ENCODE measurements at regions not wholly inside any gene's neighbourhood (a gene's known extent, or its start where the extent isn't known, plus 50 kb on each side); places are given as distances from the start of the nearest gene placed in this dataset.

DNA sequence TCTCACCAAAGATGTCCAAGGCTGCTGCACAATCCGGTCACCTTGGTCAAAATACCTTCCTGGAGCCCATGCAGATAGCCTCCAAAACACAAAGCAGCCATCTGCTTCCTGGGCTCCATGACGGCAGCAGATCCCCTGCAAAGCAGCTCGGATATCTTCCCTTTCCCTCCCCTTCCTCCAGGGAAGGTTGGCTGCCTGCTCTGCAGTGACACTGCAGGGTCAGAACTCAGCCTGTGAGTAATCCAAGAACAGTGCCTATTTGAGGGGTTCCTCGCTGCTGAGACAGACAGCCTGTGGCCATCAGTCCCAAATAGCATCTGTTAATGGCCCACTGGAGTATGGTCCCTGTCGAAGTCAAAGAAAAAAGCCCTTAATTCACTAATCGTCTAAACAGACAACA lies 270.8 kb downstream of the PREX1 start (continued):
- TF ChIP-seq SUZ12 (IDR thresholded peaks at IDR 0.05; ENCODE audit: unreplicated experiment) (no peak), SUPT20H (IDR thresholded peaks at IDR 0.05; ENCODE audit: borderline replicate concordance, control insufficient read depth, low read depth, low read length) (no peak), JUND (IDR thresholded peaks at IDR 0.05; ENCODE audit: low read depth, low read length) (no peak), NRF1 (conservative IDR thresholded peaks at IDR 0.05; ENCODE audit: low read depth, low read length) (no peak), RFX5 (IDR thresholded peaks at IDR 0.05; ENCODE audit: low read depth, low read length) (no peak), RB1 (IDR thresholded peaks at IDR 0.05; ENCODE audit: borderline replicate concordance) (no peak), E4F1 (IDR thresholded peaks at IDR 0.05; ENCODE audit: borderline replicate concordance, partially characterized antibody) (no peak), CHD2 (IDR thresholded peaks at IDR 0.05; ENCODE audit: borderline replicate concordance, low read depth, low read length) (no peak)
- TF ChIP-seq, protein P1, sequence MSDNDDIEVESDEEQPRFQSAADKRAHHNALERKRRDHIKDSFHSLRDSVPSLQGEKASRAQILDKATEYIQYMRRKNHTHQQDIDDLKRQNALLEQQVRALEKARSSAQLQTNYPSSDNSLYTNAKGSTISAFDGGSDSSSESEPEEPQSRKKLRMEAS (IDR thresholded peaks at IDR 0.05; ENCODE audit: low read depth, low read length): no peak

DNA sequence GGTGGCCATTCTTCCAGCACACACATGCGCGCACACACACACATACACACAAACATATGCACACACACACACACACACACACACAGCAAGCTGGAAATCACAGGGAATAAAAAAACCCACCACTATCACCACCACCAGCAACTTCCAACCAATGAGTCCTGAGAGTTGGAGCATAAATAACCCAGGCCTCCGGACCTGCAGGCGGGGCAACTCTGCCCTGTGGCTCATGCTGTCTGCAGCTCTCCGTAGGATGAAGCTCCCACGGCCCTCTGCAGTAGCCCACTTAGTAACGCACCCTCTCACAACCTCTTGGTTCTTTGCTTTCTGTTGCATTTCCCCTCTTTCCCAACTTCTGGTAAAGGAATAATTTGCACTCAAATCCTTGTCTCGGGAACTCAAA lies 275.2 kb downstream of the PREX1 start:
- Histone ChIP-seq H4K20me1 (ENCODE audit: control insufficient read depth, insufficient read depth) (no peaks in the 10 kb centered on the region), H3K9me3 (replicated peaks; ENCODE audit: control insufficient read depth, insufficient read depth, low read length) (no peaks in the 10 kb centered on the region), H3K36me3 (ENCODE audit: control insufficient read depth in 2 of 2, insufficient read depth in 2 of 2, low read length in 1 of 2) (no peaks in the 10 kb centered on the region), H3K79me2 (ENCODE audit: control insufficient read depth, insufficient read depth, low read length) (no peaks in the 10 kb centered on the region), H2AFZ (ENCODE audit: control insufficient read depth, low read depth, low read length) (no peak overlapping the region), H3K4me2 (ENCODE audit: control insufficient read depth, insufficient read depth) (no peak overlapping the region), H3K27me3 (replicated peaks in 1 of 2; ENCODE audit: control insufficient read depth in 2 of 2, insufficient read depth in 2 of 2, low read length in 1 of 2) (peaks cover 1 to 3% of the 10 kb centered on the region in 2 experiments; a peak in 3 of 4 replicates), H3K9ac (ENCODE audit: control insufficient read depth, insufficient read depth, low read length) (no peak overlapping the region), H3K4me3 (no peak overlapping the region), H3K27ac (ENCODE audit: control insufficient read depth, insufficient read depth) (no peak overlapping the region), H3K4me1 (ENCODE audit: control insufficient read depth, insufficient read depth, low read length) (no peaks in the 10 kb centered on the region)
- SMC1A ChIA-PET (ENCODE audit: uncharacterized antibody, unreplicated experiment): interaction anchor here (1.0 kb wide), 1 partner anchor 68 kb away, joined by 3 read pairs; no protein-coding TSS in a partner anchor
- FAIRE-seq (no peak), ATAC-seq (no peak), DNase-seq (ENCODE audit: low read depth, low spot score) (no peak)
- no TSS peak for BruUV-seq (replicated peaks)
- POLR2A ChIA-PET: no interaction called here
- CTCF ChIA-PET: no interaction called here
- intact Hi-C loops (cut with micrococcal nuclease; ENCODE audit: unreplicated experiment): no loop called here
- WGBS (ENCODE audit: insufficient coverage, insufficient replicate concordance, low lambda C conversion rate, missing lambda C conversion rate): 46% methylated on average over 8 of the region's 8 CpGs
- RAD21 ChIA-PET (ENCODE audit: unreplicated experiment): interaction anchor here (1.7 kb wide), 1 partner anchor 68 kb away, joined by 6 read pairs; no protein-coding TSS in a partner anchor
- in situ Hi-C loops (cut with MboI): no loop called here
- no peak for TF ChIP-seq RELB (IDR thresholded peaks at IDR 0.05; ENCODE audit: low read depth)
- TF ChIP-seq SMAD5 (IDR thresholded peaks at IDR 0.05; ENCODE audit: low read depth): no peak
- TF ChIP-seq EZH2 (IDR thresholded peaks at IDR 0.05; ENCODE audit: borderline replicate concordance, control insufficient read depth, low read depth, low read length): no peak
- no peak for TF ChIP-seq ZNF217 (IDR thresholded peaks at IDR 0.05)
- no peak for TF ChIP-seq CEBPB (IDR thresholded peaks at IDR 0.05; ENCODE audit: borderline replicate concordance in 1 of 2, low read depth in 2 of 2, low read length in 2 of 2)
- no peak for TF ChIP-seq USF2 (IDR thresholded peaks at IDR 0.05; ENCODE audit: borderline replicate concordance, low read depth, low read length)
- no peak for TF ChIP-seq ELK1 (IDR thresholded peaks at IDR 0.05; ENCODE audit: low read depth, low read length)
